ENCODE measurements at regions not wholly inside any gene's neighbourhood (a gene's known extent, or its start where the extent isn't known, plus 50 kb on each side); places are given as distances from the start of the nearest gene placed in this dataset.

DNA sequence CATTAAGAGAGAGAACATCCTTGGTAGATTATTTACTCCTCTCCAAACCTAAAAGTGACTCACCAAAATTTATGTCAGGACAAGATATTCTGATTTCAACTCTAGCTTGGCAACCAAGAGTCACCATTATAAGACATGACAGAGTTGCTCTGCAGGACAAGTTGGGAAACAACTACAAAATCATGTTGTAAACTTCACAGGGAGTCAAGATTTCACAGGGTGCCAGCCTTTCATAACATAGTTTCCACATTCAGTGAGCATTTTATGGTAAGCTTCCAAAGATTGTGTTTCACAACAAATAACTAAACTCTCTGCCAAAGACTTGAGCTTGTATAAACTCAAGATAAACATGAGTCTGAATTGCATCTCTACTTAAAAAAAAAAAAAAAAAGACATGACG is 121.0 kb upstream of the DIAPH2 start:
- TF ChIP-seq, protein P1, sequence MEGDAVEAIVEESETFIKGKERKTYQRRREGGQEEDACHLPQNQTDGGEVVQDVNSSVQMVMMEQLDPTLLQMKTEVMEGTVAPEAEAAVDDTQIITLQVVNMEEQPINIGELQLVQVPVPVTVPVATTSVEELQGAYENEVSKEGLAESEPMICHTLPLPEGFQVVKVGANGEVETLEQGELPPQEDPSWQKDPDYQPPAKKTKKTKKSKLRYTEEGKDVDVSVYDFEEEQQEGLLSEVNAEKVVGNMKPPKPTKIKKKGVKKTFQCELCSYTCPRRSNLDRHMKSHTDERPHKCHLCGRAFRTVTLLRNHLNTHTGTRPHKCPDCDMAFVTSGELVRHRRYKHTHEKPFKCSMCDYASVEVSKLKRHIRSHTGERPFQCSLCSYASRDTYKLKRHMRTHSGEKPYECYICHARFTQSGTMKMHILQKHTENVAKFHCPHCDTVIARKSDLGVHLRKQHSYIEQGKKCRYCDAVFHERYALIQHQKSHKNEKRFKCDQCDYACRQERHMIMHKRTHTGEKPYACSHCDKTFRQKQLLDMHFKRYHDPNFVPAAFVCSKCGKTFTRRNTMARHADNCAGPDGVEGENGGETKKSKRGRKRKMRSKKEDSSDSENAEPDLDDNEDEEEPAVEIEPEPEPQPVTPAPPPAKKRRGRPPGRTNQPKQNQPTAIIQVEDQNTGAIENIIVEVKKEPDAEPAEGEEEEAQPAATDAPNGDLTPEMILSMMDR (IDR thresholded peaks at IDR 0.05) = no peak
- no peak for TF ChIP-seq POLR2A (IDR thresholded peaks at IDR 0.05)

Data from right lobe of liver (tissue), 4 donors.